K562 (cell line): ENCODE measurements at regions not wholly inside any gene's neighbourhood (a gene's known extent, or its start where the extent isn't known, plus 50 kb on each side); places are given as distances from the start of the nearest gene placed in this dataset.

ENCODE experiments used
- CREB5 ChIP-seq: fragments of 250-450 bp; sonication (Bioruptor Pico); IDR thresholded peaks from 2 replicates; pipeline ENCODE4 v1.5.0; 2020; ENCODE audit warnings: mild to moderate bottlenecking
- DPF2 ChIP-seq: fragments of 450-650 bp; IDR thresholded peaks from 2 replicates; pipeline ENCODE4 v1.6.1; 2016
- HMG20B ChIP-seq: fragments of 250-450 bp; sonication (Bioruptor Pico); IDR thresholded peaks from 2 replicates; pipeline ENCODE4 v1.5.0; 2021; ENCODE audit warnings: mild to moderate bottlenecking
- HOMEZ ChIP-seq: fragments of 250-450 bp; sonication (Bioruptor Pico); IDR thresholded peaks from 2 replicates; pipeline ENCODE4 v1.4.0; 2020; ENCODE audit warnings: mild to moderate bottlenecking, moderate library complexity
- NUFIP1 ChIP-seq: fragments of 450-650 bp; IDR thresholded peaks from 2 replicates; pipeline ENCODE4 v1.6.1; 2018; ENCODE audit not compliant: partially characterized antibody
- POLR2H ChIP-seq: IDR thresholded peaks from 2 replicates; pipeline ENCODE4 v1.6.1; 2016; ENCODE audit warnings: missing genetic modification characterization, low read depth, mild to moderate bottlenecking, control low read depth, missing compliant biosample characterization, moderate library complexity
- PURB ChIP-seq: sonication (generic); formaldehyde crosslinking; IDR thresholded peaks from 2 replicates; pipeline ENCODE4 v1.9.0; 2021; ENCODE audit warnings: low read depth, mild to moderate bottlenecking, missing genetic modification reagents
- SRSF3 ChIP-seq: fragments of 200-400 bp; formaldehyde crosslinking; IDR thresholded peaks from 2 replicates; pipeline ENCODE4 v1.6.1; 2016; ENCODE audit warnings: mild to moderate bottlenecking, low read length, moderate library complexity; ENCODE audit not compliant: insufficient read depth
- THRB ChIP-seq: fragments of 450-650 bp; formaldehyde crosslinking; conservative IDR thresholded peaks from 2 replicates; pipeline ENCODE4 v1.4.0; 2022; ENCODE audit warnings: mild to moderate bottlenecking, missing genetic modification characterization
- ZNF561 ChIP-seq: fragments of 450-650 bp; formaldehyde crosslinking; conservative IDR thresholded peaks from 2 replicates; pipeline ENCODE4 v1.4.0; 2020; ENCODE audit warnings: mild to moderate bottlenecking, moderate library complexity
- TF ChIP-seq, protein P1 (sequence below): fragments of 250-450 bp; sonication (Bioruptor Pico); IDR thresholded peaks from 2 replicates; pipeline ENCODE4 v1.8.0; 2022; ENCODE audit warnings: inconsistent platforms, mild to moderate bottlenecking, moderate library complexity, borderline replicate concordance
- TF ChIP-seq, protein P2 (sequence below): fragments of 450-650 bp; IDR thresholded peaks from 2 replicates; pipeline ENCODE4 v1.6.1; 2018; ENCODE audit warnings: mild to moderate bottlenecking, low read depth; ENCODE audit not compliant: partially characterized antibody

- no peak for TF ChIP-seq THRB (CRISPR knock-in tag)
- no peak for TF ChIP-seq SRSF3
- TF ChIP-seq HMG20B (CRISPR knock-in tag), result no peak
- no peak for TF ChIP-seq DPF2
- TF ChIP-seq ZNF561 (CRISPR knock-in tag), result no peak
- no peak for TF ChIP-seq CREB5 (CRISPR knock-in tag)
- TF ChIP-seq HOMEZ (CRISPR knock-in tag), result no peak
- TF ChIP-seq, protein P1, sequence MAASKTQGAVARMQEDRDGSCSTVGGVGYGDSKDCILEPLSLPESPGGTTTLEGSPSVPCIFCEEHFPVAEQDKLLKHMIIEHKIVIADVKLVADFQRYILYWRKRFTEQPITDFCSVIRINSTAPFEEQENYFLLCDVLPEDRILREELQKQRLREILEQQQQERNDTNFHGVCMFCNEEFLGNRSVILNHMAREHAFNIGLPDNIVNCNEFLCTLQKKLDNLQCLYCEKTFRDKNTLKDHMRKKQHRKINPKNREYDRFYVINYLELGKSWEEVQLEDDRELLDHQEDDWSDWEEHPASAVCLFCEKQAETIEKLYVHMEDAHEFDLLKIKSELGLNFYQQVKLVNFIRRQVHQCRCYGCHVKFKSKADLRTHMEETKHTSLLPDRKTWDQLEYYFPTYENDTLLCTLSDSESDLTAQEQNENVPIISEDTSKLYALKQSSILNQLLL (CRISPR knock-in tag), result no peak
- TF ChIP-seq, protein P2, sequence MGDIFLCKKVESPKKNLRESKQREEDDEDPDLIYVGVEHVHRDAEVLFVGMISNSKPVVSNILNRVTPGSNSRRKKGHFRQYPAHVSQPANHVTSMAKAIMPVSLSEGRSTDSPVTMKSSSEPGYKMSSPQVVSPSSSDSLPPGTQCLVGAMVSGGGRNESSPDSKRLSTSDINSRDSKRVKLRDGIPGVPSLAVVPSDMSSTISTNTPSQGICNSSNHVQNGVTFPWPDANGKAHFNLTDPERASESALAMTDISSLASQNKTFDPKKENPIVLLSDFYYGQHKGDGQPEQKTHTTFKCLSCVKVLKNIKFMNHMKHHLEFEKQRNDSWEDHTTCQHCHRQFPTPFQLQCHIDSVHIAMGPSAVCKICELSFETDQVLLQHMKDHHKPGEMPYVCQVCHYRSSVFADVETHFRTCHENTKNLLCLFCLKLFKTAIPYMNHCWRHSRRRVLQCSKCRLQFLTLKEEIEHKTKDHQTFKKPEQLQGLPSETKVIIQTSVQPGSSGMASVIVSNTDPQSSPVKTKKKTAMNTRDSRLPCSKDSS, result no peak
- no peak for TF ChIP-seq PURB
- TF ChIP-seq POLR2H (tag), result no peak
- TF ChIP-seq NUFIP1, result no peak
These were observed 127.2 kb upstream of the PLSCR5 start (continued) for GRCh38 chr3:146732325-146732724.
